Activated naive CD4-positive, alpha-beta T cell treated with anti-CD3 and anti-CD28 coated beads, Interleukin-2, amount 10 ng/mL, durations not matched to agents 7 days and 5 days (primary cell): ENCODE measurements at regions not wholly inside any gene's neighbourhood (a gene's known extent, or its start where the extent isn't known, plus 50 kb on each side); places are given as distances from the start of the nearest gene placed in this dataset.

Source experiments
- CTCF ChIA-PET: fragments of 350-600 bp; sonication (Branson Sonifier 250); formaldehyde crosslinking; loops from one replicate; lab custom pipeline; 2021; ENCODE audit warnings: antibody characterized with exemption; lab: Charles Lee
- DNase-seq: peaks from one replicate; pipeline ENCODE4 v3.0.0-alpha.2; 2020
- H3K27ac Mint-ChIP-seq: one replicate; pipeline ENCODE4 v1.8.0; 2021; ENCODE audit warnings: mild to moderate bottlenecking, moderate library complexity, mixed read lengths
- H3K27me3 Mint-ChIP-seq: one replicate; pipeline ENCODE4 v1.8.0; 2021; ENCODE audit warnings: mild to moderate bottlenecking, mixed read lengths
- H3K36me3 Mint-ChIP-seq: one replicate; pipeline ENCODE4 v1.8.0; 2021; ENCODE audit warnings: mixed read lengths
- H3K4me1 Mint-ChIP-seq: one replicate; pipeline ENCODE4 v1.8.0; 2021; ENCODE audit warnings: mixed read lengths
- H3K4me3 Mint-ChIP-seq: one replicate; pipeline ENCODE4 v1.8.0; 2021; ENCODE audit warnings: mild to moderate bottlenecking, moderate library complexity, mixed read lengths
- H3K9me3 Mint-ChIP-seq: one replicate; pipeline ENCODE4 v1.8.0; 2021; ENCODE audit warnings: mixed read lengths

- DNase-seq: no peak
- Mint-ChIP-seq H3K27ac (no peak overlapping the region), H3K4me1 (no peaks in the 10 kb centered on the region)
Observed at GRCh38 chr11:134823970-134824369, 411.9 kb upstream of the B3GAT1 start.

DNA sequence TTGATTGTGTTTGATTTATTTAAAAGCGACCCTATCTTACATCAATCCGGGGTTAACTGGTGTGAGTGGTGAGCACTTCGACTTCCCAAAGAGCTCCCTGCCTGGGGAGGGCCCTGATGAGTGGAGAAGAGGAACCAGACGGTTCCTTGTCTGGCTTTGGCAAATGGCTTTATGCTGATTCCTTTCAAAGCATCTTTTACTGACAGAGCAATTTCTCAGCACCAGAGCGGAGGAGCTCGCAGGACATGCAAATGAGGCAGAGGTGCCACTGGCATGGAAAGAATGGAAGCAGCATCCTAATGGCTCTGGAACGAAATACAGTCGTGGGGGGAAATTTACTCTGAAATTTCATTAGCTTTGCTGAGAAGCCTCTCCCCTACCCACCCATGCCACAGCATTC is 410.9 kb upstream of the B3GAT1 start:
- H3K4me1 Mint-ChIP-seq: no peaks in the 10 kb centered on the region
- no peaks in the 10 kb centered on the region for H3K9me3 Mint-ChIP-seq
- H3K27me3 Mint-ChIP-seq: peaks cover 20% of the 10 kb centered on the region
- DNase-seq: no peak
- CTCF ChIA-PET: no interaction called here
- no peaks in the 10 kb centered on the region for H3K36me3 Mint-ChIP-seq
- no peak overlapping the region for H3K4me3 Mint-ChIP-seq
- no peak overlapping the region for H3K27ac Mint-ChIP-seq

More at GRCh38 chr11:134823970-134824369, 411.9 kb upstream of the B3GAT1 start:
- Mint-ChIP-seq H3K4me3 (no peak overlapping the region), H3K36me3 (no peaks in the 10 kb centered on the region), H3K27me3 (peaks cover 19% of the 10 kb centered on the region), H3K9me3 (no peaks in the 10 kb centered on the region)
- CTCF ChIA-PET: interaction anchor here (0.7 kb wide), 1 partner anchor 9 kb away, joined by 3 read pairs; no protein-coding TSS in a partner anchor

DNA sequence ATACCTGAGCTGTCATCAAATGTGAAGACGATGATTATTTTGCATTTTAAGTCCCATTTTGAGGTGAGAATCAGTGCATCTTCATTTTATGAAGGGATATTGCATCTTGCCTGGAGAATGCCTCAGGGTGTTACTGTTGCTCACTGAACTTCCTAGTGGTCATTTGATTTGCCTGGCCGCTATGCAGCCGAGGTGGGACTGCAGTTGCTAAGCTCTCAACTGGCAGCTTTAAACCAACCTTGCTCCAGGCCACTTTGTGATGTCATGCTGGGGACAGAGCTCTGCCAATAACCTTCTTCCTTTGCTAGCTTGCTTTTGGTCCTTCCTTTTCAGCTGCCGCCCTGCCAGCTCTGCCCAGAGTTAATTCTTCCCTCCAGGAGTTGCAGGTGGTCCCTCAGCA is 409.4 kb upstream of the B3GAT1 start:
- peaks cover 20% of the 10 kb centered on the region for H3K27me3 Mint-ChIP-seq
- DNase-seq: no peak
- no peak overlapping the region for H3K4me3 Mint-ChIP-seq
- no peak overlapping the region for H3K27ac Mint-ChIP-seq
- H3K4me1 Mint-ChIP-seq: no peaks in the 10 kb centered on the region
- CTCF ChIA-PET: no interaction called here
- H3K36me3 Mint-ChIP-seq: no peaks in the 10 kb centered on the region
- H3K9me3 Mint-ChIP-seq: no peaks in the 10 kb centered on the region

DNA sequence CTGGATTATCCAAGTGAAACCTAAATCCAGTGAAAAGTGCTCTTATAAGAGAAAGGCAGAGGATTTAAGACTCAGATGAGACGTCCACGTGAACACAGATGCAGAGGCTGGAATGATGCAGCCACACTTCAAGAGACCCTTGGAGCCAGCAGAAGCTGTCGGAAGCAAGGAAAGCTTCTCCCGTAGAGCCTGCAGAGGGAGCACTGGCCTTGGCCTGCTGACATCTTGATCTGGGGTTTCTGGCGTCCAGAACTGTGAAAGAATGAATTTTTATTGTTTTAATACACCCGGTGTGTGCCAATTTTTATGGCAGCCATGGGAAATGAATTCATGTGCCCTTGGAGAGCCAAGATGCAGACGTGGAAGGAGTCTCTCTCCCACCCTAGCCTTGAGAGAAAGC is 407.0 kb upstream of the B3GAT1 start:
- CTCF ChIA-PET: no interaction called here
- Mint-ChIP-seq H3K4me1 (no peaks in the 10 kb centered on the region), H3K4me3 (no peak overlapping the region), H3K27ac (no peak overlapping the region), H3K9me3 (no peaks in the 10 kb centered on the region), H3K36me3 (no peaks in the 10 kb centered on the region), H3K27me3 (peaks cover 19% of the 10 kb centered on the region)
- no peak for DNase-seq

- CTCF ChIA-PET: no interaction called here
- no peak overlapping the region for H3K27ac Mint-ChIP-seq
- H3K27me3 Mint-ChIP-seq: peaks cover 14% of the 10 kb centered on the region
- no peaks in the 10 kb centered on the region for H3K36me3 Mint-ChIP-seq
- no peaks in the 10 kb centered on the region for H3K9me3 Mint-ChIP-seq
- no peaks in the 10 kb centered on the region for H3K4me1 Mint-ChIP-seq
- no peak for DNase-seq
- no peak overlapping the region for H3K4me3 Mint-ChIP-seq
Observed at GRCh38 chr11:134818516-134818915, 406.5 kb upstream of the B3GAT1 start.

GRCh38 chr11:134815404-134815803 is 403.4 kb upstream of the B3GAT1 start:
- H3K9me3 Mint-ChIP-seq: no peaks in the 10 kb centered on the region
- H3K27ac Mint-ChIP-seq: no peak overlapping the region
- H3K4me1 Mint-ChIP-seq: no peaks in the 10 kb centered on the region
- H3K27me3 Mint-ChIP-seq: peaks cover 9% of the 10 kb centered on the region
- no peak overlapping the region for H3K4me3 Mint-ChIP-seq
- no peak for DNase-seq
- H3K36me3 Mint-ChIP-seq: no peaks in the 10 kb centered on the region
- CTCF ChIA-PET: interaction anchor here (0.6 kb wide), 1 partner anchor 8 kb away, joined by 3 read pairs; no protein-coding TSS in a partner anchor

- Mint-ChIP-seq H3K36me3 (no peaks in the 10 kb centered on the region), H3K27me3 (no peaks in the 10 kb centered on the region), H3K4me1 (no peaks in the 10 kb centered on the region), H3K9me3 (no peaks in the 10 kb centered on the region), H3K4me3 (no peak overlapping the region), H3K27ac (no peak overlapping the region)
- CTCF ChIA-PET: no interaction called here
- DNase-seq: no peak
Observed at GRCh38 chr11:134807997-134808396, 396.0 kb upstream of the B3GAT1 start.

GRCh38 chr11:134802598-134802997 is 390.6 kb upstream of the B3GAT1 start:
- H3K27me3 Mint-ChIP-seq: peaks cover 6% of the 10 kb centered on the region
- H3K36me3 Mint-ChIP-seq: no peaks in the 10 kb centered on the region
- no peak for DNase-seq
- CTCF ChIA-PET: no interaction called here
- no peaks in the 10 kb centered on the region for H3K9me3 Mint-ChIP-seq
- H3K27ac Mint-ChIP-seq: no peak overlapping the region
- no peak overlapping the region for H3K4me3 Mint-ChIP-seq
- H3K4me1 Mint-ChIP-seq: no peaks in the 10 kb centered on the region

GRCh38 chr11:134802116-134802515 is 390.1 kb upstream of the B3GAT1 start:
- no peak for DNase-seq
- H3K4me3 Mint-ChIP-seq: no peak overlapping the region
- H3K27me3 Mint-ChIP-seq: peaks cover 6% of the 10 kb centered on the region
- H3K4me1 Mint-ChIP-seq: no peaks in the 10 kb centered on the region
- no peaks in the 10 kb centered on the region for H3K9me3 Mint-ChIP-seq
- no peak overlapping the region for H3K27ac Mint-ChIP-seq
- H3K36me3 Mint-ChIP-seq: no peaks in the 10 kb centered on the region
- CTCF ChIA-PET: no interaction called here

DNA sequence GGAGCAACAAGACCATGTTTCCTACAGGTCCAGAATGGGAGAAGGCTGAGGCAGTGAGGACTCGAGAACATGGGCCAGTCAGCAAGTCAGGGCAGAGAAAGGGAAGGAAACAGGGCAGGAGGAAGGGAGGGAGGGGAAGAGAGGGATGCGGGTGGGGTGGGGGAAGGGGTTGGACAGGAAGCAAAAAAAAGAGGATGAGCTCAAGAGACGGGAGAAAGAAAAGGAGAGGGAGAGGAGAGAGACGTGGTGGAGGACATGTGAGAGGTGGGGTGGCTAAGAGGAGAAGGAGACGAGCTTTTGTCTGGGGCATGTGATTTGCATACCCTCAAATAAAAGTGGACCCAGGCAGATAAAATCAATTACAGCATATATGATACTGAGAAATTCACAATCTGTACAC is 389.5 kb upstream of the B3GAT1 start:
- peaks cover 6% of the 10 kb centered on the region for H3K27me3 Mint-ChIP-seq
- no peak for DNase-seq
- CTCF ChIA-PET: no interaction called here
- H3K9me3 Mint-ChIP-seq: no peaks in the 10 kb centered on the region
- H3K36me3 Mint-ChIP-seq: no peaks in the 10 kb centered on the region
- H3K27ac Mint-ChIP-seq: no peak overlapping the region
- no peaks in the 10 kb centered on the region for H3K4me1 Mint-ChIP-seq
- no peak overlapping the region for H3K4me3 Mint-ChIP-seq

GRCh38 chr11:134800826-134801225 is 388.8 kb upstream of the B3GAT1 start:
- CTCF ChIA-PET: no interaction called here
- H3K9me3 Mint-ChIP-seq: no peaks in the 10 kb centered on the region
- no peak overlapping the region for H3K4me3 Mint-ChIP-seq
- H3K4me1 Mint-ChIP-seq: no peaks in the 10 kb centered on the region
- no peaks in the 10 kb centered on the region for H3K36me3 Mint-ChIP-seq
- DNase-seq: no peak
- no peak overlapping the region for H3K27ac Mint-ChIP-seq
- H3K27me3 Mint-ChIP-seq: peaks cover 6% of the 10 kb centered on the region

DNA sequence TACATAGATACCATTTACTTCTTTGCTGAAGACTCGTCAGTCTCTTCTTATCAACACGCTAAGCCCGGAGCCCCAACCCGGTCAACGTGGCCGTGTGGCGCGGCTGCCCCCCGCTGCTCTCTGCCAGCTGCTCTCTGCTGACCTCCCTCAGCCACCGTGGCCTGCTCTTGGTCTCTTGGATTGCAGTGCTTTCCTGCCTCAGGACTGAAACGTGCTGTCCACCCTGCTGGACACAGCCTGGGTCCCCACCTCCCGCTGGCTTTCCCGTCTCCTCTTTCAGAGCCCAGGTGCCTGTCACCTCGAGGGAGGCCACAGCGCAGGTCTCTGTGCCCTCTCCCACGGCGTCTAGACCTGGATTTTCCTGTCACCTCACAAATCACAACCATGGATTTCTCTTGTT is 388.1 kb upstream of the B3GAT1 start:
- H3K4me3 Mint-ChIP-seq: no peak overlapping the region
- no peaks in the 10 kb centered on the region for H3K9me3 Mint-ChIP-seq
- no peaks in the 10 kb centered on the region for H3K4me1 Mint-ChIP-seq
- H3K36me3 Mint-ChIP-seq: no peaks in the 10 kb centered on the region
- H3K27me3 Mint-ChIP-seq: peaks cover 6% of the 10 kb centered on the region
- CTCF ChIA-PET: no interaction called here
- H3K27ac Mint-ChIP-seq: no peak overlapping the region
- DNase-seq: no peak

DNA sequence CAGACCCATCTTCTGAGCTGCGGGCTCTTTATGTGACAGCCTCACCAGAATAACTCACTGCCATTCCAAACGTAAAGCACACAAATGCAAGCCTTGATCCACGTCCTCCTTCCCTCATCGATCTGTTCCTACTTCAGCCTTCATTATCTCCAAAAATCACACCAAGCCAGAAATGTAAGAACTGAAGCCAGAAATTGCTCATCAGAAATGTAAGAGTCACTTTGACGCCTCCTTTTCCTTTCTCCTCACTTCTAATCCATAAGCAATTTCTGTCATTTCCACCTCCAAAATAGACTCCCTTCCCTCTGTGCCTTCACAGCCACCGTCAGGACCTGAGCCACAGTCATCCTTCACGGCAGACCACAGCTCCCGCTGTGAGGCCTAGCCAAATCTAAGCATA is 387.3 kb upstream of the B3GAT1 start:
- H3K36me3 Mint-ChIP-seq: no peaks in the 10 kb centered on the region
- DNase-seq: no peak
- CTCF ChIA-PET: no interaction called here
- no peaks in the 10 kb centered on the region for H3K9me3 Mint-ChIP-seq
- no peaks in the 10 kb centered on the region for H3K4me1 Mint-ChIP-seq
- H3K27me3 Mint-ChIP-seq: peaks cover 6% of the 10 kb centered on the region
- H3K4me3 Mint-ChIP-seq: no peak overlapping the region
- no peak overlapping the region for H3K27ac Mint-ChIP-seq

DNA sequence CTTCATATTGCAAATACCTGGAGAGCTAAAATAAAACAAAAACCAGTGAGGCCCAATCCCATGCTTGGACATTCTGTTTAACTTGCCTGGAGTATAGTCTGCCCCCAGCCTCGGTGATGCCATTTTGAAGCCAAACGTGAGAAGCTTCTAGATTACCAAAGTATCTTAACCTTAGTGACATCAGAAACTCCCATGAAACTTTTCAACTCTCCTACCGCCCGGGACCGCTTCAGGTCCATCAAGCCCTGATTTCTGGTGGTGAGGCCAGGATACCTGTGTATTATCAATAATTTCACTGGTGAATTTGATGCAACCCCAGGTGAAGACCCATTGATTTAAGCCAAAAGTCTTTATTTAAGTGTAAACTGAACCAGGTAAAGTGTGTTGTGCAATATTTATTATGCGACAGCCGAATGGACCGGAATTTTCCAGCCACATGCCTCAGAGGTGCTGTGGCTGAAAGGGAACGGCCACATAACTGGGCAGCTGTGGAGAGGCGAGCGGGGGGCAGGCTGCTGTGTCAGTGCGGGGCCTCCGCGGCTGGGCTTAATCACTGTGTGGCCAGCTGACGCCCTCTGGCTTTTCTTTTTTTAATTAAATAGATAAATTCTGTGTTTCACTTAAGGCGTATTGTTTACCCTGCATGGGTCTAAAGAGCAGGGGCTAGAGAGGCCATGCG is 385.5 kb upstream of the B3GAT1 start:
- no peaks in the 10 kb centered on the region for H3K4me1 Mint-ChIP-seq
- no peaks in the 10 kb centered on the region for H3K9me3 Mint-ChIP-seq
- no peak overlapping the region for H3K27ac Mint-ChIP-seq
- DNase-seq: no peak
- H3K27me3 Mint-ChIP-seq: peaks cover 10% of the 10 kb centered on the region
- no peaks in the 10 kb centered on the region for H3K36me3 Mint-ChIP-seq
- CTCF ChIA-PET: no interaction called here
- H3K4me3 Mint-ChIP-seq: no peak overlapping the region

DNA sequence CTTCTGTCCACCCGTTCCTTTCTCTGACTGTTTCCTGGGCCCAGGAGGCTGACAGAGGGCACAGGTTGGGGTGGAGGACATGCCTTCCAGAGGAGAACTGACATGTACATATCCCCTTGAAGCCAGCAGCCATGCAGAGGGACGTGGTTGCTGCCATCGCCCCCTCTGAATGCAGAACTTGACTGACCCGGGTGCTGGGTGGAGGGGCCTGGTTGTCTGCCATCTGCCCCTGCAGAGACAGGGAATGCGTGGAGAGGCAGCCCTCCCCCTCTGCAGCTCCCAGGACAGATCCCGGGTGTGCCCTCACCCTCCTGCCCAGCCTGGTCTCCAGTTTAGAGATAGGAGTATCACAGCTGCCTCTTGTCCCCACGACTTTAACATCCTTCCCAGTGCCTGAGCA is 383.0 kb upstream of the B3GAT1 start:
- Mint-ChIP-seq H3K27me3 (peaks cover 4% of the 10 kb centered on the region), H3K36me3 (no peaks in the 10 kb centered on the region), H3K4me3 (no peak overlapping the region), H3K9me3 (no peaks in the 10 kb centered on the region), H3K27ac (no peak overlapping the region), H3K4me1 (no peaks in the 10 kb centered on the region)
- no peak for DNase-seq
- CTCF ChIA-PET: interaction anchor here (0.7 kb wide), 1 partner anchor 281 kb away, joined by 3 read pairs; no protein-coding TSS in a partner anchor
